ENCODE measurements at regions not wholly inside any gene's neighbourhood (a gene's known extent, or its start where the extent isn't known, plus 50 kb on each side); places are given as distances from the start of the nearest gene placed in this dataset.

DNA sequence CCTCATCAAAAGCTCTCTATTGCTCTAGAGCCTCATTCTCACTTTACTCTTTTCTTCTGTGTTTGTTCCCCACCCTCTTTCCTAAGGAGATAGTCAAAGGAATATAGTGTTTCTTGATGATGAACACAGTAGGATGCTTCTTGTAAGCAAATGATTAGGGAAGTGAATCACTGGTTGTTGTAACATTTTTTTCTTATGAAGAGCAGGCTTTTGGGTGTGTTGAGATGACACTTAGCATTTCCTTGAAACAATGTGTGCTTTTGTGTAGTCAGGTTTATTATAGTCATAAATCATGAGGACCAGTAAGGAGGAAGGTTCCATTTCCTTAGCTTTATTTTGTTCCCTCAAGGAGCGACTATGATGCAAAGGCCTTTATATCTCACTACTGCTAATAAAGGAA is 1991.3 kb upstream of the C9orf72 start:
- no peaks in the 10 kb centered on the region for H3K9me2 ChIP-seq (replicated peaks; ENCODE audit: control insufficient read depth, low read length)
- H3K36me3 ChIP-seq (ENCODE audit: control insufficient read depth, low read length): no peaks in the 10 kb centered on the region
- no peaks in the 10 kb centered on the region for H3K4me1 ChIP-seq (ENCODE audit: control insufficient read depth, low read length)
- no peaks in the 10 kb centered on the region for H3K79me2 ChIP-seq (ENCODE audit: control insufficient read depth, low read length)
- no peak overlapping the region for H3K4me3 ChIP-seq (ENCODE audit: low read length)
- H3K27ac ChIP-seq (ENCODE audit: low read depth, low read length): no peak overlapping the region
- no peaks in the 10 kb centered on the region for H3K27me3 ChIP-seq (ENCODE audit: control insufficient read depth, low read length)
- H4K20me1 ChIP-seq (ENCODE audit: control insufficient read depth, insufficient read depth, low read depth, low read length): no peaks in the 10 kb centered on the region
- TF ChIP-seq EZH2phosphoT487 (IDR thresholded peaks at IDR 0.05; ENCODE audit: borderline replicate concordance, low read length): no peak
- TF ChIP-seq, protein P1, sequence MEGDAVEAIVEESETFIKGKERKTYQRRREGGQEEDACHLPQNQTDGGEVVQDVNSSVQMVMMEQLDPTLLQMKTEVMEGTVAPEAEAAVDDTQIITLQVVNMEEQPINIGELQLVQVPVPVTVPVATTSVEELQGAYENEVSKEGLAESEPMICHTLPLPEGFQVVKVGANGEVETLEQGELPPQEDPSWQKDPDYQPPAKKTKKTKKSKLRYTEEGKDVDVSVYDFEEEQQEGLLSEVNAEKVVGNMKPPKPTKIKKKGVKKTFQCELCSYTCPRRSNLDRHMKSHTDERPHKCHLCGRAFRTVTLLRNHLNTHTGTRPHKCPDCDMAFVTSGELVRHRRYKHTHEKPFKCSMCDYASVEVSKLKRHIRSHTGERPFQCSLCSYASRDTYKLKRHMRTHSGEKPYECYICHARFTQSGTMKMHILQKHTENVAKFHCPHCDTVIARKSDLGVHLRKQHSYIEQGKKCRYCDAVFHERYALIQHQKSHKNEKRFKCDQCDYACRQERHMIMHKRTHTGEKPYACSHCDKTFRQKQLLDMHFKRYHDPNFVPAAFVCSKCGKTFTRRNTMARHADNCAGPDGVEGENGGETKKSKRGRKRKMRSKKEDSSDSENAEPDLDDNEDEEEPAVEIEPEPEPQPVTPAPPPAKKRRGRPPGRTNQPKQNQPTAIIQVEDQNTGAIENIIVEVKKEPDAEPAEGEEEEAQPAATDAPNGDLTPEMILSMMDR (IDR thresholded peaks at IDR 0.05; ENCODE audit: low read depth, low read length, poor library complexity, severe bottlenecking): no peak
- no peaks in the 10 kb centered on the region for H3F3A ChIP-seq (ENCODE audit: control insufficient read depth, insufficient read depth)
- H3K9me3 ChIP-seq (ENCODE audit: control insufficient read depth, insufficient read depth, low read length): no peaks in the 10 kb centered on the region
- H3K4me2 ChIP-seq (ENCODE audit: low read length): no peak overlapping the region

DNA sequence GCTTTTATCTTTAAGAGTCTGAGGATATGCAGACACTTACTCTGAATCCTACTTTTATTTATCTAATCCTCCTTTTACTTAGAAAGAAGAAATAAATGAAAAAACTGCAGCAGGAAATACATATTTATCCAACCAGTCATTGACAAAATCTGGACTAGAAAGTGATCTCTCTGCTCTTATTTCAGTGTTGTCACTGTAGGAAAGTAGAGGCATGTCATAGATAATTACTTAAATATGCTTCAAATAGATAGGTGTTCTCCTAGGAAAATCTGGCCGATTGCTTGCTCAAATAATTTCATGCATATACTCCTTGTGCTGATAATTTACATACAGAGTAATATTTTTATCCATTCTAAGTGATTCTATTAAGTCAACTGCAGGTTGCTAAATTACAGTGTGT is 2001.9 kb upstream of the C9orf72 start:
- H3K27me3 ChIP-seq (ENCODE audit: control insufficient read depth, low read length): no peaks in the 10 kb centered on the region
- H3F3A ChIP-seq (ENCODE audit: control insufficient read depth, insufficient read depth): no peaks in the 10 kb centered on the region
- no peak overlapping the region for H3K4me2 ChIP-seq (ENCODE audit: low read length)
- TF ChIP-seq, protein P1 (IDR thresholded peaks at IDR 0.05; ENCODE audit: low read depth, low read length, poor library complexity, severe bottlenecking): no peak
- TF ChIP-seq EZH2phosphoT487 (IDR thresholded peaks at IDR 0.05; ENCODE audit: borderline replicate concordance, low read length): no peak
- no peak overlapping the region for H3K27ac ChIP-seq (ENCODE audit: low read depth, low read length)
- H3K79me2 ChIP-seq (ENCODE audit: control insufficient read depth, low read length): no peaks in the 10 kb centered on the region
- H3K9me3 ChIP-seq (ENCODE audit: control insufficient read depth, insufficient read depth, low read length): no peaks in the 10 kb centered on the region
- H3K4me1 ChIP-seq (ENCODE audit: control insufficient read depth, low read length): no peaks in the 10 kb centered on the region
- no peaks in the 10 kb centered on the region for H3K36me3 ChIP-seq (ENCODE audit: control insufficient read depth, low read length)
- H3K9me2 ChIP-seq (replicated peaks; ENCODE audit: control insufficient read depth, low read length): no peaks in the 10 kb centered on the region
- no peak overlapping the region for H3K4me3 ChIP-seq (ENCODE audit: low read length)
- H4K20me1 ChIP-seq (ENCODE audit: control insufficient read depth, insufficient read depth, low read depth, low read length): no peaks in the 10 kb centered on the region

DNA sequence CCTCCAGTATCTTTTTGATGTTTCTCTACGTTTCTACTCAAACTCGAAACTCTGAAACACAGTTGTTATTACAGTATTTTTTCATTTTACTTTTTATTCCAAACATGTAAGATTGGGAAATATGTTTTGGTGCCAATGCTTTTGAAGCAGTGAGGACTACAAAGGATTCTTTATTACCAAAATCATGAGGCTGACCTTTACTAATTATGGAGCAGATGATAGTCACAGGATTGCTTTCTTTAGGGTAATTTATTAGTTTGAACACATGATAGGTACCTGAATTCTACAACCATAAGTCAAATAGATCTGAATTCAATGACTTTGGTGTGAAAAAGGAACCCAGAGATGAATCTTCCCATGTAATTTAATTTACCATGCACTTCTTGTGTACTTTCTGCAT is 2015.1 kb upstream of the C9orf72 start:
- Histone ChIP-seq H3K9me3 (ENCODE audit: control insufficient read depth, insufficient read depth, low read length) (no peaks in the 10 kb centered on the region), H3F3A (ENCODE audit: control insufficient read depth, insufficient read depth) (no peaks in the 10 kb centered on the region), H3K79me2 (ENCODE audit: control insufficient read depth, low read length) (no peaks in the 10 kb centered on the region), H4K20me1 (ENCODE audit: control insufficient read depth, insufficient read depth, low read depth, low read length) (no peaks in the 10 kb centered on the region), H3K4me1 (ENCODE audit: control insufficient read depth, low read length) (no peaks in the 10 kb centered on the region), H3K4me2 (ENCODE audit: low read length) (no peak overlapping the region), H3K36me3 (ENCODE audit: control insufficient read depth, low read length) (no peaks in the 10 kb centered on the region), H3K27ac (ENCODE audit: low read depth, low read length) (no peak overlapping the region), H3K27me3 (ENCODE audit: control insufficient read depth, low read length) (no peaks in the 10 kb centered on the region), H3K9me2 (replicated peaks; ENCODE audit: control insufficient read depth, low read length) (no peaks in the 10 kb centered on the region), H3K4me3 (ENCODE audit: low read length) (no peak overlapping the region)
- TF ChIP-seq, protein P1 (IDR thresholded peaks at IDR 0.05; ENCODE audit: low read depth, low read length, poor library complexity, severe bottlenecking): no peak
- no peak for TF ChIP-seq EZH2phosphoT487 (IDR thresholded peaks at IDR 0.05; ENCODE audit: borderline replicate concordance, low read length)

DNA sequence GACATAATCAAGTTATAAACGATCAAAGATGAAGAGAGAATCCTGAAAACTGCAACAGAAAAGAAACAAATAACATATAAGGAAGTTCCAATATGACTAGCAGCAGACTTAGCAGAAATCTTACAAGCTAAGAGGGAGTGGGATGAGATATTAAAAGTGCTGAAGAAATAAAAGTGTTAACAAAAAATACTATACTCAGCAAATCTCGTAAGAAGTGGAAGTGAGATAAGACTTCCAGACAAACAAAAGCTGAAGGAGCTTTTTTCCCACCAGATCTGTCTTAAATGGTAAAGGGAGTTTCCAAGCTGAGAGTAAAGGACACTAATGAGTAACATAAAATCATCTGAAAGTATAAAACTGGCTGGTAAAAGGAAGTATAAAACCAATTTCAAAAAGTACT is 2036.0 kb upstream of the C9orf72 start:
- no peak overlapping the region for H3K4me2 ChIP-seq (ENCODE audit: low read length)
- no peaks in the 10 kb centered on the region for H3K36me3 ChIP-seq (ENCODE audit: control insufficient read depth, low read length)
- H3K9me3 ChIP-seq (ENCODE audit: control insufficient read depth, insufficient read depth, low read length): no peaks in the 10 kb centered on the region
- no peaks in the 10 kb centered on the region for H3K4me1 ChIP-seq (ENCODE audit: control insufficient read depth, low read length)
- TF ChIP-seq, protein P1 (IDR thresholded peaks at IDR 0.05; ENCODE audit: low read depth, low read length, poor library complexity, severe bottlenecking): no peak
- no peaks in the 10 kb centered on the region for H4K20me1 ChIP-seq (ENCODE audit: control insufficient read depth, insufficient read depth, low read depth, low read length)
- no peaks in the 10 kb centered on the region for H3K9me2 ChIP-seq (replicated peaks; ENCODE audit: control insufficient read depth, low read length)
- no peaks in the 10 kb centered on the region for H3K27me3 ChIP-seq (ENCODE audit: control insufficient read depth, low read length)
- no peaks in the 10 kb centered on the region for H3K79me2 ChIP-seq (ENCODE audit: control insufficient read depth, low read length)
- no peaks in the 10 kb centered on the region for H3F3A ChIP-seq (ENCODE audit: control insufficient read depth, insufficient read depth)
- no peak overlapping the region for H3K27ac ChIP-seq (ENCODE audit: low read depth, low read length)
- H3K4me3 ChIP-seq (ENCODE audit: low read length): no peak overlapping the region

Measured in DOHH2 (cell line).